GM19397 (cell line): ENCODE measurements at regions not wholly inside any gene's neighbourhood (a gene's known extent, or its start where the extent isn't known, plus 50 kb on each side); places are given as distances from the start of the nearest gene placed in this dataset.

Source experiments
- ATAC-seq: cut with Tn5 transposase; IDR thresholded peaks from one replicate; pipeline ENCODE4 v1.9.1; 2021; ENCODE audit warnings: mild to moderate bottlenecking, moderate library complexity; ENCODE audit not compliant: unreplicated experiment

DNA sequence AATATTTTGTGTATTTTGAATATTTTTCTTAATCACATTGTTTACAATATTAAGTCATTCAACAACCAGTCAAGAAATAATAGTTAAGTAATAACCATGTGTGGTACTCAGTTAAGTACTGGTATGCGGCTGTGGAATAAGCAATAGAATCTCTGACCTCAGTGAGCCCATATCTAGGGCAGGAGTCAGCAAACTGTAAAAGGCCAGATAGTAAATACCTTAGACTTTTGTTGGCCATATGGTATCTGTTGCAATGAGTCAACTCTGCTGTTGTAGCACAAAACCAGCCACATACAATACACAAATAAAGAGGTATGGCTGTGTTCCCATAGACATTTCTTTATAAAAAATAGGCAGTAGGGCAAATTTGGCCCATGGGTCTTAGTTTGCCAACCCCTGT, 311.6 kb upstream of the SEMA3A start:
- no peak for ATAC-seq

- ATAC-seq, result no peak
These were observed 307.6 kb upstream of the SEMA3A start for GRCh38 chr7:84502239-84502638.

DNA sequence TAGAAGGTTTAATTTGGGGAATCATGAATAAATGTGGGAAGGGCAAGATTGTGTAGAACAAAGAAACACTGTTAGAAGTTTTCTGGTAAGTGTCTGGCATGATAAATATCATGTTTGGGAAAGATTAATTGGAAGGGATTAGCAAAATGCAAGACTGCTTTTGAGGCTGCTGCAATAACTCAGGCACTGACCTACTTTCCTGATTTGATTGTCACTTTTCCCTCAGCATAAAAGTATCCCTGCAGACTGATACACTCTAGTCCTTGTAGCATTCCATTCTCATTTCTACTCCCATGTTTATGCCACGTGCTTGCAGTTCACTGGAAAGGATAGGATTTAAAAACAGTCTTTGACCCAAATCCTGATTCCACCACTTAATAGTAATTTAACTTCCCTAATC, 303.3 kb upstream of the SEMA3A start:
- ATAC-seq, result no peak

DNA sequence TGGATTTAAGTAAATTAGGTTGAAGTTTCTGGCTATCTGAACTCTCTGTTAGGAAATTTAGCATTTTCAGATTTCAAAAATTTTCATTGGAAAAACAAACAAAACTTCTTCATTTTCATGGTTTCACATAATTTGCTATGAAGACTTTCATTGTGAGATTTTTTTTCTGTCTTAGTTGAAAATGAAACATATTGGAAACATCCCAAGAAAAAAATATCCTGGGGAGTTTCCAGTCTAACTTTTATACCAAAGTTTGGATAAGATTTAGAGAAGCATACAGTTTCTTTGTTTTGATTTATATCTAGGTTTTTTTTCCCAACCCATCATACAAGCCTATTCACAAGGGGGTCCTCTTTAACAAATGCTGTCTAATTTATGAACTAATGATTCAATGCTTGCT, 300.5 kb upstream of the SEMA3A start:
- ATAC-seq, result no peak

DNA sequence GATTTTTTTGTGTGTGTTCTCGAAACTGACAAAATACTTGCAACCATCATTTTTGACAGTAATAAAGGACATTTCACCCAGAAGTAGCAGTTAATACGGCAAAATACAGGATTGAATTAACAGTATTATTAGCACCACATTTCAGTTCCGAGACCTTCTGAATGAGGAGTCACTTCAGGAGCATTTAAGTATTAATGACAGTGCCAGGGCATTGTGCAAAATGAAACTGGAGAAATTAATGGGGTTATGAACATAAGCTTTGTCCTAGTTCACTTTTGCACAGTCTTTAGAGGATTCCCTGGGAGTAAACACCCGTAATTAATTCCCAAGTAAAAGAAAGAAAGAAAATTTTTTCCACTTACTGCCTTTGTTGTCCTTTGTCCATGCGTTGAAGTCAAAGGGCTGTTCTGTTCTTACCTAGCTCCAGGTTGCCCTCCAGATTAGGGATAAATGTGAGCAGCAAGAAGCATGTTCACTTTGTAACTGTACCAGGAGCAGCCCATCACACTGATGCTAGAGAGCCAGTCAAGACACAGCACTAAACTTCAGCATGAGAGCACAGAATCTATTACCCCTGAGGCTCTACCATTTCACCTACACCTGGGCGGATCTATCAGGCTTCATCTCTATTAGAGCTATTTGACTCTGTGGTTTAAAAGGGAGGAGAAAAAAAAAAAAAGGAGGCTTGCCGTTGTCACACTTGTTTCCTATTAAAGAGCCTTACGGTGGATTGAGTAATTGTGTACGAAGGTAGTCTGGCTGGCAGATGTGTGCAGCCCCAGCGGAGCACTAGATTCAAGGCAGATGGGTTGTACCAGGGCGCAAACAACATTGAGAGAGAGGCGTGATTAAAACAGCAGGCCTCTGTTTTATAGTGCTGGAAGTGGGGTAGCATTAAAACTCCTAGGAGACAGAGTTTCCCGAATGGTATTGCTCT, 297.8 kb upstream of the SEMA3A start:
- ATAC-seq, result no peak

- no peak for ATAC-seq
These were observed 296.1 kb upstream of the SEMA3A start for GRCh38 chr7:84490661-84491060.

DNA sequence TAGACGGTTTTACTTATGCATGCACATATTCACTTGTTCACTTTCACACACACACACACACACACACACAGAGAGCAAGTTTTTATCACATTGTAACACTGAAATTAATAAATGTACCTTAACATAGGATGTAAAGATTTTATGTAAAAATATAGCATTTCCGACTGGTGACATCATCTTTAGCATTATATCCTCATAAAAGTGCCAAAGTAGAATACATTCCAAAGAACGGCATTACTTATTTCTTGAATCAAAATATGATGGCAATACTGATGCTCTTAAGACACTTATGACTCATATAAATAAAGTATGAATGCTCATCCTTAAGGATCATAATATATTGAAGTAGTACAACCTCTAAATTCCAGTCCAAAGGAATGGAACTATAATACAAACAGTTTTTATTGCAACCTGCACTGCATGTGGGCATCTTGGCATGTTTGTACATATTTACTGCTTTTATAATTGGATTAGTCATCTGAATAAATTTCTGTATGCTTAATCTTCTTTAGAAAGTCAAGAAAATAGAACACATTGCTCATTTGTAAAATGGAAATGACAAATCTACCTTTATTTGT, 290.0 kb upstream of the SEMA3A start:
- no peak for ATAC-seq

- no peak for ATAC-seq
These were observed 287.9 kb upstream of the SEMA3A start for GRCh38 chr7:84482476-84482875.

- ATAC-seq, result no peak
These were observed 284.5 kb upstream of the SEMA3A start for GRCh38 chr7:84479059-84479458.

DNA sequence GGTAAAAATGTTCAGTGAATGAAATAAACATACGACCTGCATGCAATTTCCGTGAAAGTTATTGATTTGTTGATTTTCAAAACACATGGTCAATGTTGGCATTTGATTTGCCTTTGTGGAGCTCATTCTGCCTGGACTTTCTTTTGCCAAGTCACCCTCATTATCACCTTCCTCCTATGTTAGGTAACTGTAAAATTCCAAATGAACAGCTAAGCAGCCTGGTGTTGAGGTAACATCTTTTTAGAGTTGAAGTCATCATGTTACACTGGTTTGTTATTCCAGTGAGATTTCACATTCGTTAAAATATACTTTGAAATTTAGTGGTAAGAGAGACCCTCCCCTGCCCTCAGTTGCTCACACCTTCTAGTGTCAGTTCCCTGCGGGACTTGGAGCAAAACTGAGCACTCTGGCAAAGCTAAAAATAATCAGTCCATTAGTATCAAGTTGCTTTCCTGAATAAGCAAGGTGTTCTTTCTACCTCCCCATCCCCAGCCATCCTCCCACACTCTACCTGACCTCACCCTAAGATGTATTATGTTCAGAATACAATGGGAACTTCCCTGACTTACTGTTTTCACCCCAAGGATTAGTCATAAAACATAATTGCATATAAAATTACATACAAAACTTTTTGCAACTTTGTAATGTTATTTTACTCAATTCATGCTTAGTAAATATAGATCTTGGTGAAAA, 283.3 kb upstream of the SEMA3A start:
- ATAC-seq, result no peak

GRCh38 chr7:84474436-84474835, 279.8 kb upstream of the SEMA3A start:
- ATAC-seq, result no peak

DNA sequence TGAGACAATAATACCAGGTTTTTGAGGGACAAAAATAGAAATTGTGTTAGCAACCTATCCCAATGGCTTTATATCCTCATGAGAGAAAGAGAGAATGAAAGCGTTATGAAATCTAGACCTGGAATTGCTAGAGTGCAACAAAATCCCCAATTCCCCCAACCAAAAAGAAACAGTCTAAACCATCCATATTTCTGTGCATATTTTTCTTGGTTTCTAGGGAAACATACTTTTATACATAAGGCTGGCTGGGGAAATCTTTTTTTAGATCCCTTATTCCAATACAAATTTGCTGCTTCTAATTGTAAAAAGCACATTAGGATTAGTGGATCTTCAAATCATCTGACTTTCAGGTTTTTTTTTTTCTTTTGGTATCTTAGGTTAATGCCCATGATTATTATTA, 277.0 kb upstream of the SEMA3A start:
- no peak for ATAC-seq

DNA sequence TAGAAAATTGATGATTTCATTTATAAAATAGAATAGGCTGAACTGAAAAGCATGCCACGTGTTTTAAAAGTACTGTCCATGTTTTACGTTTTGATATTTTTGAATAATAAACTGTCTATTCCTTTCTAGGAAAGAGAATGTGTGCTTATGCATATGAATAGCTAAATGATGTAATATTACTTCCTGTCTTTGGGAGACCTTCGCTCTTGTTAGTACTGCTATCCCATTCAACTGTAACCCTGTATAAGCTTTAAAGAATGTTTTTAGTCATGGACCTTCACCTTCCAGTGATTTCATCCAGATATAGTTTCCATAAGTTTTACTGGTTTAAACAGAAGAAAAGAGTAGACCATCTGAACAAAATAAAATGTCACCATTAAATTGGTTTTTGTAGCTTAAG, 274.4 kb upstream of the SEMA3A start:
- no peak for ATAC-seq

- ATAC-seq, result no peak
These were observed 267.7 kb upstream of the SEMA3A start for GRCh38 chr7:84462259-84462658.

GRCh38 chr7:84461093-84461492, 266.5 kb upstream of the SEMA3A start:
- ATAC-seq, result no peak

DNA sequence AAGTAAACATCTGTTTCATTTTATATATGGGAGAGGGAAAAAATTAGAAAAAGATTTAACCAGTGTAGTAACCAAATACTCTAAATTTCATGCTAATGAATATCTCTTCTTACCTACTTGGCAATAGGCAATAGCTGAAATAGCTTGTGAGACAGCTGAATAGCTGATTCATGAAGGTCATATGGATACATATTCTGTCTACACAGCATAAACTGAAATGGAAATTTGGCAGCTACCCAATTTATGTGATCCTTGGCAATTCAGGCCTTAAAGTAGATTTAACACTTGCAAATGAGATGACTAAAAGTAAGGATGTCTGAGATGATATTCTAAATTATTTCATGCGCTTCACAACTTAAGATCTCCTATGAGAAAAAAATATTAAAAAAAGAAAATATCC, 261.2 kb upstream of the SEMA3A start:
- no peak for ATAC-seq

- ATAC-seq, result no peak
These were observed 259.8 kb upstream of the SEMA3A start for GRCh38 chr7:84454174-84454959.

DNA sequence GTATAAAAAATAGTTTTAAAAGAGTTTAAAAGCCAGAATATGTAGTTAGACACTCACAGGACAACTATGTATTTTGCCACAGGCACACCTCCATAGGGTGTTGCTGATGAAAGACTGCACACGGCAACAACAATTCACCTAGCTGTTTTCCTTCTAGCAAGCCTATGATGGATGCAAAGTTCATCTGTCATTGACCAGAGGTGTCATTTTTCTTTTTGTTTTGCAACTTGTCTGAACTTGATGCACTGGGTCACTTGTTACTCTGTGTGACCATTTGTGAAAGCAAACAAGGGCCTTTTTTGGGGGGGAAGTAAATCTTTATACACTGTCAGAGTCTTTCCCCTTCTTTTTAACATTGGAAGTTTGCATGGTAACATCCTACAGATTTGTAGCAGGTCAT, 258.0 kb upstream of the SEMA3A start:
- ATAC-seq, result no peak

DNA sequence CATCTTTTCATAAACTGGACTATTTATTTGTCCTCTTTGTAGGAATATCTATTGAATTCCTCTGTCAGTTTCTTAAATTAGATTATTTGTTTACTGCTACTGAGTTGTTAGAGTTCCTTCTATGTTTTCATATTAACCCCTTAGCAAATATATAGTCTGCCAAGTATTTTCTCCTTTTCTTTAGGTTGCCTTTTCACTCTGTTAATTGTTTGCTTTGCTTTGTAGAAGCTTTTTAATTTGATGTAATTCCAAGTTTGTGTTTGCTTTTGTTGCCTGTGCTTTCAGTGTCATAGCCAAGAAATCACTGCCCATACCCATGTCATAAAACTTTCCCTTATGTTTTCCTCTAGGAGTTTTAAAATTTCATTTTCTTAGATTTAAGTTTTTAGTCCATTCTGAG, 256.2 kb upstream of the SEMA3A start:
- no peak for ATAC-seq

DNA sequence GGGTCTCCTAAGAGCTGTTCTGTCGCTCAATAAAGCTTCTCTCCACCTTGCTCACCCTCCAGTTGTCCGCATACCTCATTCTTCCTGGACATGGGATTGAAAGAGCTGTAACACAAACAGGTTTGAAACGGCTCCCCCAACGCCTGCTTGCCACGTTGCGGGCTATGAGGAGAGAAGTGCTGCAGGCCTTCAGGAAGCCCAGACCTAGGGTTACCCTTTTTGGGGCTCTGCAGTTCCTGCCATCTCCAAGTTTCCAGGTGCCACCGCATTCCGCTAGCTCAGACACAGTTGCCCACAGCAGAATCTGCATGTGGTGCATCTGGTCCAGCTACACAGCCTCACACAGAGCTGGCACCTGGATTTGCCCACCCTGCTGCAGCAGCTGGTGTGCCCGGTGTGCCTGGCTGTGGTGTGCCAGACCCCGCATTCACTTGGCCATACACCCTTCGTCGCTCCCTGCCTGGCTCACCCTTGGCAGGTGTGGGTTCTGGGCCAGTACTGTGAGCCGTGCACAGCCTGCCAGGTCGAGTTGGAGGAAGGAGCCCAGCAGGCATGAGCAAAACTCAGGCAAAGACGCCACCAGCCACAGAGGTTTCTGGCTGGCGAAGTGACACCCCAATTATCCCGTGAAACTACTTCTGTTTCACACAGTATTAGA, 253.2 kb upstream of the SEMA3A start:
- no peak for ATAC-seq
